B cell (primary cell): ENCODE measurements at regions not wholly inside any gene's neighbourhood (a gene's known extent, or its start where the extent isn't known, plus 50 kb on each side); places are given as distances from the start of the nearest gene placed in this dataset.

Experiments used
- ATAC-seq: fragments of 200-7000 bp; cut with Tn5 transposase; one replicate; pipeline ENCODE4 v1.10.0; 2021; ENCODE audit warnings: low read depth, mild to moderate bottlenecking, moderate number of reproducible peaks, moderate library complexity
- CTCF ChIA-PET: fragments of 350-600 bp; sonication (Branson Sonifier 250); formaldehyde crosslinking; loops from one replicate; lab custom pipeline; 2021; ENCODE audit warnings: antibody characterized with exemption, inconsistent platforms; lab: Charles Lee
- POLR2A ChIA-PET: fragments of 350-600 bp; sonication (Branson Sonifier 250); formaldehyde crosslinking; loops from one replicate; lab custom pipeline; 2021; ENCODE audit warnings: antibody characterized with exemption; lab: Charles Lee
- DNase-seq: peaks from one replicate; pipeline ENCODE4 v3.0.0; 2013
- H2AFZ ChIP-seq: 2 replicates; pipeline ENCODE4 v1.6.1; 2012; ENCODE audit warnings: mild to moderate bottlenecking, low read depth, low read length; ENCODE audit not compliant: insufficient read depth, poor library complexity, severe bottlenecking
- H3K27ac ChIP-seq, 2 donors: 1 replicate in 1 of 2; 2 replicates in 1 of 2; pipeline ENCODE4 v1.5.1; 2012 to 2013; ENCODE audit warnings: low read length in 2 of 2, mild to moderate bottlenecking in 2 of 2, moderate library complexity in 1 of 2
- H3K27me3 ChIP-seq, 4 experiments: fragments of 200-600 bp in 1 of 4; sonication (generic) in 1 of 4; replicated peaks in 1 of 4; 1 replicate in 2 of 4; 2 replicates in 2 of 4; pipeline versions ENCODE4 v1.6.1 to v1.7.0; 2013 to 2016; ENCODE audit warnings: low read length in 3 of 4, mild to moderate bottlenecking in 2 of 4, mixed read lengths in 1 of 4, moderate library complexity in 1 of 4; ENCODE audit not compliant: insufficient read depth in 4 of 4, control insufficient read depth in 3 of 4; ENCODE audit errors: control extremely low read depth in 1 of 4
- H3K36me3 ChIP-seq, 2 experiments: replicated peaks in 1 of 2; 1 replicate in 1 of 2; 2 replicates in 1 of 2; pipeline versions ENCODE4 v1.6.1 to v1.7.1; 2013; ENCODE audit warnings: low read length in 1 of 2; ENCODE audit not compliant: insufficient read depth in 2 of 2, control insufficient read depth in 1 of 2; ENCODE audit errors: control extremely low read depth in 1 of 2, extremely low read depth in 1 of 2
- H3K4me1 ChIP-seq, 2 donors: fragments of 200-600 bp in 1 of 2; sonication (generic) in 1 of 2; 1 replicate in 1 of 2; 2 replicates in 1 of 2; pipeline versions ENCODE4 v1.5.1 to v1.6.1; 2013 to 2017; ENCODE audit warnings: low read length in 2 of 2; ENCODE audit not compliant: control insufficient read depth in 2 of 2, insufficient read depth in 2 of 2
- H3K4me2 ChIP-seq: replicated peaks from 2 replicates; pipeline ENCODE3; 2012; ENCODE audit warnings: mild to moderate bottlenecking, low read depth, low read length; ENCODE audit not compliant: poor library complexity, severe bottlenecking
- H3K4me3 ChIP-seq, 5 experiments: fragments of 200-600 bp in 1 of 5; sonication (generic) in 1 of 5; 1 replicate in 3 of 5; 2 replicates in 2 of 5; pipeline versions ENCODE4 v1.5.1 to v1.7.0; 2011 to 2016; ENCODE audit warnings: low read length in 4 of 5, mild to moderate bottlenecking in 4 of 5, low read depth in 2 of 5, control low read depth in 1 of 5, moderate library complexity in 1 of 5; ENCODE audit not compliant: insufficient read depth in 1 of 5; ENCODE audit errors: control extremely low read depth in 1 of 5, extremely low read depth in 1 of 5
- H3K79me2 ChIP-seq: fragments of 200-600 bp; sonication (generic); one replicate; pipeline ENCODE4 v1.6.0; 2016; ENCODE audit warnings: low read length; ENCODE audit not compliant: control insufficient read depth, insufficient read depth
- H3K9ac ChIP-seq: fragments of 200-600 bp; sonication (generic); 2 replicates; pipeline ENCODE4 v1.6.1; 2017; ENCODE audit warnings: mild to moderate bottlenecking, low read length, moderate library complexity
- H3K9me3 ChIP-seq, 3 donors: one replicate each; pipeline versions ENCODE4 v1.6.1 to v1.7.1; 2013; ENCODE audit warnings: low read length in 2 of 3; ENCODE audit not compliant: control insufficient read depth in 2 of 3, insufficient read depth in 1 of 3; ENCODE audit errors: control extremely low read depth in 1 of 3
- H4K20me1 ChIP-seq: 2 replicates; pipeline ENCODE4 v1.6.0; 2012; ENCODE audit warnings: mild to moderate bottlenecking, low read length; ENCODE audit not compliant: insufficient read depth, control insufficient read depth, poor library complexity, severe bottlenecking
- H3K27ac Mint-ChIP-seq: one replicate; pipeline ENCODE4 v1.8.0; 2021; ENCODE audit warnings: mixed read lengths
- H3K27me3 Mint-ChIP-seq: one replicate; pipeline ENCODE4 v1.8.0; 2021; ENCODE audit warnings: mixed read lengths
- H3K4me1 Mint-ChIP-seq: one replicate; pipeline ENCODE4 v1.8.0; 2021; ENCODE audit warnings: mixed read lengths
- H3K4me3 Mint-ChIP-seq: one replicate; pipeline ENCODE4 v1.8.0; 2021; ENCODE audit warnings: mixed read lengths
- H3K9me3 Mint-ChIP-seq: one replicate; pipeline ENCODE4 v1.8.0; 2022; ENCODE audit warnings: mixed read lengths; ENCODE audit not compliant: insufficient read depth
- EZH2 ChIP-seq: IDR thresholded peaks from 2 replicates; pipeline ENCODE4 v1.6.1; 2012; ENCODE audit warnings: borderline replicate concordance, low read depth, mild to moderate bottlenecking, moderate library complexity, low read length; ENCODE audit not compliant: insufficient read depth, poor library complexity, severe bottlenecking
- WGBS: methylation state at CpG from one replicate; pipeline ENCODE4 v1.1.5; 2013; ENCODE audit warnings: missing lambda C conversion rate; ENCODE audit not compliant: insufficient coverage; 5-methylcytosine and 5-hydroxymethylcytosine counted together
- intact Hi-C: fragments of 100-400 bp; cut with micrococcal nuclease; formaldehyde crosslinking; loops from one replicate; pipeline ENCODE4 v1.10.0; 2022
- TF ChIP-seq, protein P1 (sequence below): fragments of 200-600 bp; IDR thresholded peaks from one replicate; pipeline ENCODE4 v1.8.0; 2022; ENCODE audit warnings: antibody characterized with exemption, mild to moderate bottlenecking

DNA sequence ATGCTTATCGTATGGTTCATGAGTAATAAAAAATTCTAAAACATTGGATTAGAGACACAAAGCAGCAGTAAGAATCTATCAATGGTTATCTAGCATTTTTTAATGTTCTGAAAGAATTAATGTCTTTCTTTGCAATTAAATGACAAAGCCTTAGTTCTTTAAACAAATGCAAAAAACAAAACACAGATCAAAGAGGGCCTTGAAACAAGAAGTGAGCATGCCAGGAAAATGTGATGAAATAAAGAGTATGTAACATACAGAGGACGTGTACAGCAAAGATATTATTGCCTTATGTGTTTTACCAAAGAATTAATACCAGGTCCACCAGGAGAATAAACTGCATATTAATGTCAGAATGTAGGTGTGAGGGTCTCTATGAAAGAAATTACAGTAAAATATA lies 812.3 kb upstream of the GRAMD2B start:
- H3K27ac ChIP-seq, result no peak overlapping the region
- H3K27ac Mint-ChIP-seq, result no peak overlapping the region
- no peaks in the 10 kb centered on the region for H3K9me3 ChIP-seq
- no peaks in the 10 kb centered on the region for H3K4me1 ChIP-seq
- H3K4me2 ChIP-seq, result no peak overlapping the region
- intact Hi-C loops, result no loop called here
- no CpG with 5 or more reads among the region's 2 CpGs for WGBS
- no peak overlapping the region for H3K4me3 Mint-ChIP-seq
- no peaks in the 10 kb centered on the region for H3K79me2 ChIP-seq
- H3K4me3 ChIP-seq, result no peak overlapping the region
- H3K9me3 Mint-ChIP-seq, result no peaks in the 10 kb centered on the region
- TF ChIP-seq EZH2, result no peak
- TF ChIP-seq, protein P1, sequence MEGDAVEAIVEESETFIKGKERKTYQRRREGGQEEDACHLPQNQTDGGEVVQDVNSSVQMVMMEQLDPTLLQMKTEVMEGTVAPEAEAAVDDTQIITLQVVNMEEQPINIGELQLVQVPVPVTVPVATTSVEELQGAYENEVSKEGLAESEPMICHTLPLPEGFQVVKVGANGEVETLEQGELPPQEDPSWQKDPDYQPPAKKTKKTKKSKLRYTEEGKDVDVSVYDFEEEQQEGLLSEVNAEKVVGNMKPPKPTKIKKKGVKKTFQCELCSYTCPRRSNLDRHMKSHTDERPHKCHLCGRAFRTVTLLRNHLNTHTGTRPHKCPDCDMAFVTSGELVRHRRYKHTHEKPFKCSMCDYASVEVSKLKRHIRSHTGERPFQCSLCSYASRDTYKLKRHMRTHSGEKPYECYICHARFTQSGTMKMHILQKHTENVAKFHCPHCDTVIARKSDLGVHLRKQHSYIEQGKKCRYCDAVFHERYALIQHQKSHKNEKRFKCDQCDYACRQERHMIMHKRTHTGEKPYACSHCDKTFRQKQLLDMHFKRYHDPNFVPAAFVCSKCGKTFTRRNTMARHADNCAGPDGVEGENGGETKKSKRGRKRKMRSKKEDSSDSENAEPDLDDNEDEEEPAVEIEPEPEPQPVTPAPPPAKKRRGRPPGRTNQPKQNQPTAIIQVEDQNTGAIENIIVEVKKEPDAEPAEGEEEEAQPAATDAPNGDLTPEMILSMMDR, result no peak
- POLR2A ChIA-PET, result no interaction called here
- no peaks in the 10 kb centered on the region for H4K20me1 ChIP-seq
- ATAC-seq, result no peak
- no peaks in the 10 kb centered on the region for H3K4me1 Mint-ChIP-seq
- CTCF ChIA-PET, result no interaction called here
- no peaks in the 10 kb centered on the region for H3K27me3 ChIP-seq
- no peak overlapping the region for H3K9ac ChIP-seq
- H3K27me3 Mint-ChIP-seq, result no peaks in the 10 kb centered on the region
- H3K36me3 ChIP-seq, result no peaks in the 10 kb centered on the region
- DNase-seq, result no peak
- H2AFZ ChIP-seq, result no peak overlapping the region

DNA sequence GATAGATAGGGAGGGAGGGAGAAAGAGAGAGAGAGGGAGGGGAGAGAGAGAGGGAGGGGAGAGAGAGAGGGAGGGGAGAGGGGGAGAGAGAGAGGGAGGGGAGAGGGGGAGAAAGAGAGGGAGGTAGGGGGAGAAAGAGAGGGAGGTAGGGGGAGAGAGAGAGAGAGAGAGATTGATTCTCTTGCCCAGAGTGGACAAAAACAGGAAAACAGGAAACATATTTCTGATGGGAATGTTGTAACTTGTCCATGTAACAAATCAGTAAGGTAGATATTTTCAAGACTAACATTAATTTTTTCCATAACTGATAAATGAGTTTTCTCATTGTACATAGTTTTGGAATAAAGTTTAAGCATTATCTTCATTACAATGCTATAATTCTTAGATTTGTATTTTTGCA lies 811.7 kb upstream of the GRAMD2B start:
- no peaks in the 10 kb centered on the region for H3K4me1 Mint-ChIP-seq
- H3K27me3 Mint-ChIP-seq, result no peaks in the 10 kb centered on the region
- POLR2A ChIA-PET, result no interaction called here
- Histone ChIP-seq H3K36me3 (no peaks in the 10 kb centered on the region), H4K20me1 (no peaks in the 10 kb centered on the region), H3K9ac (no peak overlapping the region), H3K4me3 (no peak overlapping the region), H3K4me2 (no peak overlapping the region), H3K4me1 (no peaks in the 10 kb centered on the region), H2AFZ (no peak overlapping the region), H3K27ac (no peak overlapping the region), H3K79me2 (no peaks in the 10 kb centered on the region), H3K9me3 (no peaks in the 10 kb centered on the region), H3K27me3 (no peaks in the 10 kb centered on the region)
- TF ChIP-seq EZH2, result no peak
- TF ChIP-seq, protein P1, result no peak
- ATAC-seq (no peak), DNase-seq (no peak)
- H3K27ac Mint-ChIP-seq, result no peak overlapping the region
- CTCF ChIA-PET, result no interaction called here
- no peak overlapping the region for H3K4me3 Mint-ChIP-seq
- intact Hi-C loops, result no loop called here
- no peaks in the 10 kb centered on the region for H3K9me3 Mint-ChIP-seq
